ENCODE measurements at regions not wholly inside any gene's neighbourhood (a gene's known extent, or its start where the extent isn't known, plus 50 kb on each side); places are given as distances from the start of the nearest gene placed in this dataset.

- Histone ChIP-seq H3K27ac (ENCODE audit: low read depth) (no peak overlapping the region), H3K27me3 (ENCODE audit: insufficient read depth) (no peaks in the 10 kb centered on the region), H3K36me3 (ENCODE audit: insufficient read depth) (no peaks in the 10 kb centered on the region), H3K4me2 (no peak overlapping the region), H3K4me1 (ENCODE audit: insufficient read depth) (peaks cover 4% of the 10 kb centered on the region), H3K4me3 (no peak overlapping the region), H3F3A (replicated peaks; ENCODE audit: low read depth) (no peaks in the 10 kb centered on the region), H3K9me2 (ENCODE audit: insufficient read depth) (no peaks in the 10 kb centered on the region), H4K20me1 (replicated peaks; ENCODE audit: insufficient read depth) (no peaks in the 10 kb centered on the region), H2AFZ (no peak overlapping the region), H3K79me2 (replicated peaks; ENCODE audit: insufficient read depth) (no peaks in the 10 kb centered on the region)
- H3K36me3 Mint-ChIP-seq (ENCODE audit: low read depth), result no peaks in the 10 kb centered on the region
- H3K27me3 Mint-ChIP-seq (ENCODE audit: insufficient read depth, low read depth, poor library complexity), result peaks cover 2% of the 10 kb centered on the region
- no peaks in the 10 kb centered on the region for H3K9me3 Mint-ChIP-seq
- peaks cover 11% of the 10 kb centered on the region; the same call in 2 of the 3 replicates for H3K4me1 Mint-ChIP-seq
- TF ChIP-seq ETS1 (IDR thresholded peaks at IDR 0.05), result no peak
- no peak for TF ChIP-seq ZNF462 (CRISPR knock-in tag; IDR thresholded peaks at IDR 0.05)
- no peak for TF ChIP-seq CTCF (conservative IDR thresholded peaks at IDR 0.05; ENCODE audit: low read depth in 2 of 2)
- no peak for TF ChIP-seq CREB1 (CRISPR knock-in tag; IDR thresholded peaks at IDR 0.05; ENCODE audit: low read depth)
- no peak for TF ChIP-seq EZH2phosphoT487 (IDR thresholded peaks at IDR 0.05; ENCODE audit: unreplicated experiment)
- TF ChIP-seq EZH2 (IDR thresholded peaks at IDR 0.05; ENCODE audit: low read depth, unreplicated experiment), result no peak
- TF ChIP-seq REST (IDR thresholded peaks at IDR 0.05; ENCODE audit: unreplicated experiment), result no peak
- H3K4me3 Mint-ChIP-seq, result no peak overlapping the region
- ATAC-seq (no peak), DNase-seq (ENCODE audit: low spot score) (no peak)
- H3K27ac Mint-ChIP-seq, result no peak overlapping the region
These were observed 2069.6 kb upstream of the CELF4 start for GRCh38 chr18:39635192-39635591.

All from GM23338 (cell line).